ENCODE measurements at regions not wholly inside any gene's neighbourhood (a gene's known extent, or its start where the extent isn't known, plus 50 kb on each side); places are given as distances from the start of the nearest gene placed in this dataset.

GRCh38 chr5:23303435-23303834, 204.0 kb upstream of the PRDM9 start:
- no peak for TF ChIP-seq CTCF (IDR thresholded peaks at IDR 0.05)
- no peak for TF ChIP-seq POLR2A (IDR thresholded peaks at IDR 0.05)
- TF ChIP-seq POLR2AphosphoS5 (IDR thresholded peaks at IDR 0.05) = no peak
- no peak for TF ChIP-seq EP300 (IDR thresholded peaks at IDR 0.05)
